HUES64 (cell line): ENCODE measurements at regions not wholly inside any gene's neighbourhood (a gene's known extent, or its start where the extent isn't known, plus 50 kb on each side); places are given as distances from the start of the nearest gene placed in this dataset.

Source experiments
- H3K27ac ChIP-seq: 2 replicates; pipeline ENCODE4 v1.7.0; 2013; ENCODE audit warnings: low read depth, low read length, inconsistent platforms
- H3K27me3 ChIP-seq: 2 replicates; pipeline ENCODE4 v1.6.1; 2013; ENCODE audit warnings: mild to moderate bottlenecking, low read length; ENCODE audit not compliant: insufficient read depth
- H3K36me3 ChIP-seq: 2 replicates; pipeline ENCODE4 v1.6.1; 2013; ENCODE audit warnings: mild to moderate bottlenecking, low read length; ENCODE audit not compliant: insufficient read depth
- H3K4me1 ChIP-seq: 2 replicates; pipeline ENCODE4 v1.6.1; 2013; ENCODE audit warnings: mild to moderate bottlenecking, low read length, moderate library complexity; ENCODE audit not compliant: insufficient read depth
- H3K4me3 ChIP-seq: 2 replicates; pipeline ENCODE4 v1.5.1; 2013; ENCODE audit warnings: mild to moderate bottlenecking, low read length, moderate library complexity
- H3K9ac ChIP-seq: 2 replicates; pipeline ENCODE4 v1.6.1; 2013; ENCODE audit warnings: mild to moderate bottlenecking, low read depth, low read length
- H3K9me3 ChIP-seq: 2 replicates; pipeline ENCODE4 v1.6.1; 2013; ENCODE audit warnings: low read depth, low read length; ENCODE audit not compliant: insufficient read depth
- WGBS: fragments of 150-250, 120-280 bp; methylation state at CpG from one replicate; pipeline ENCODE4 v1.1.7; 2013; ENCODE audit warnings: missing lambda C conversion rate; 5-methylcytosine and 5-hydroxymethylcytosine counted together

- no peaks in the 10 kb centered on the region for H3K27me3 ChIP-seq
- H3K36me3 ChIP-seq: no peaks in the 10 kb centered on the region
- no peaks in the 10 kb centered on the region for H3K9me3 ChIP-seq
- no peak overlapping the region for H3K4me3 ChIP-seq
- WGBS: 93% methylated on average over 3 of the region's 3 CpGs
- H3K9ac ChIP-seq: no peak overlapping the region
- no peaks in the 10 kb centered on the region for H3K4me1 ChIP-seq
- H3K27ac ChIP-seq: no peak overlapping the region
These were observed 182.7 kb upstream of the GADL1 start for GRCh38 chr3:31077021-31077601.

GRCh38 chr3:31077826-31078225 is 183.4 kb upstream of the GADL1 start:
- Histone ChIP-seq H3K27me3 (no peaks in the 10 kb centered on the region), H3K9ac (no peak overlapping the region), H3K4me1 (no peaks in the 10 kb centered on the region), H3K4me3 (no peak overlapping the region), H3K27ac (no peak overlapping the region), H3K36me3 (no peaks in the 10 kb centered on the region), H3K9me3 (no peaks in the 10 kb centered on the region)
- WGBS: 77% methylated on average over 1 of the region's 1 CpG

- Histone ChIP-seq H3K27ac (no peak overlapping the region), H3K9me3 (no peaks in the 10 kb centered on the region), H3K4me3 (no peak overlapping the region), H3K4me1 (peaks cover 5% of the 10 kb centered on the region), H3K36me3 (no peaks in the 10 kb centered on the region), H3K9ac (no peak overlapping the region), H3K27me3 (no peaks in the 10 kb centered on the region)
- WGBS: 93% methylated on average over 3 of the region's 4 CpGs
These were observed 185.2 kb upstream of the GADL1 start for GRCh38 chr3:31079689-31080088.

- no peaks in the 10 kb centered on the region for H3K36me3 ChIP-seq
- H3K27me3 ChIP-seq: no peaks in the 10 kb centered on the region
- no peaks in the 10 kb centered on the region for H3K9me3 ChIP-seq
- WGBS: 92% methylated on average over 2 of the region's 2 CpGs
- no peak overlapping the region for H3K27ac ChIP-seq
- no peak overlapping the region for H3K4me3 ChIP-seq
- no peak overlapping the region for H3K9ac ChIP-seq
- peaks cover 8% of the 10 kb centered on the region for H3K4me1 ChIP-seq
These were observed 186.7 kb upstream of the GADL1 start for GRCh38 chr3:31081018-31081662.

- H3K9ac ChIP-seq: no peak overlapping the region
- H3K27ac ChIP-seq: no peak overlapping the region
- H3K27me3 ChIP-seq: no peaks in the 10 kb centered on the region
- H3K4me3 ChIP-seq: no peak overlapping the region
- no peaks in the 10 kb centered on the region for H3K36me3 ChIP-seq
- peaks cover 8% of the 10 kb centered on the region for H3K4me1 ChIP-seq
- H3K9me3 ChIP-seq: no peaks in the 10 kb centered on the region
These were observed 191.7 kb upstream of the GADL1 start for GRCh38 chr3:31086148-31086547.

GRCh38 chr3:31086698-31087097 is 192.2 kb upstream of the GADL1 start:
- H3K4me3 ChIP-seq: no peak overlapping the region
- no peaks in the 10 kb centered on the region for H3K36me3 ChIP-seq
- H3K27ac ChIP-seq: no peak overlapping the region
- no peaks in the 10 kb centered on the region for H3K9me3 ChIP-seq
- H3K9ac ChIP-seq: no peak overlapping the region
- peaks cover 8% of the 10 kb centered on the region for H3K4me1 ChIP-seq
- H3K27me3 ChIP-seq: no peaks in the 10 kb centered on the region

GRCh38 chr3:31091748-31092147 is 197.3 kb upstream of the GADL1 start:
- 0 out of 2 replicates have a peak, but pooled peaks cover 5% of the 10 kb centered on the region for H3K4me1 ChIP-seq
- WGBS: 70% methylated on average over 2 of the region's 2 CpGs
- H3K4me3 ChIP-seq: no peak overlapping the region
- no peaks in the 10 kb centered on the region for H3K9me3 ChIP-seq
- H3K27me3 ChIP-seq: no peaks in the 10 kb centered on the region
- no peaks in the 10 kb centered on the region for H3K36me3 ChIP-seq
- no peak overlapping the region for H3K27ac ChIP-seq
- H3K9ac ChIP-seq: no peak overlapping the region

- Histone ChIP-seq H3K9me3 (no peaks in the 10 kb centered on the region), H3K27me3 (no peaks in the 10 kb centered on the region), H3K9ac (no peak overlapping the region), H3K4me3 (no peak overlapping the region), H3K4me1 (0 out of 2 replicates have a peak, but pooled peaks cover 5% of the 10 kb centered on the region), H3K36me3 (no peaks in the 10 kb centered on the region), H3K27ac (no peak overlapping the region)
- WGBS: 95% methylated on average over 5 of the region's 6 CpGs
These were observed 198.5 kb upstream of the GADL1 start for GRCh38 chr3:31092748-31093589.

- H3K4me1 ChIP-seq: 0 out of 2 replicates have a peak, but pooled peaks cover 5% of the 10 kb centered on the region
- no peak overlapping the region for H3K27ac ChIP-seq
- H3K36me3 ChIP-seq: no peaks in the 10 kb centered on the region
These were observed 199.1 kb upstream of the GADL1 start for GRCh38 chr3:31093606-31094005.

GRCh38 chr3:31094048-31094447 is 199.6 kb upstream of the GADL1 start:
- Histone ChIP-seq H3K36me3 (no peaks in the 10 kb centered on the region), H3K27me3 (no peaks in the 10 kb centered on the region), H3K4me1 (0 out of 2 replicates have a peak, but pooled peaks cover 5% of the 10 kb centered on the region), H3K4me3 (no peak overlapping the region), H3K27ac (no peak overlapping the region), H3K9ac (no peak overlapping the region), H3K9me3 (no peaks in the 10 kb centered on the region)
- 97% methylated on average over 4 of the region's 4 CpGs for WGBS

More at GRCh38 chr3:31093606-31094005, 199.1 kb upstream of the GADL1 start:
- no peak overlapping the region for H3K9ac ChIP-seq
- H3K27me3 ChIP-seq: no peaks in the 10 kb centered on the region
- no peak overlapping the region for H3K4me3 ChIP-seq
- WGBS: 97% methylated on average over 3 of the region's 3 CpGs
- no peaks in the 10 kb centered on the region for H3K9me3 ChIP-seq

- H3K27me3 ChIP-seq: no peaks in the 10 kb centered on the region
- no peak overlapping the region for H3K9ac ChIP-seq
- 92% methylated on average over 3 of the region's 3 CpGs for WGBS
- H3K4me1 ChIP-seq: 0 out of 2 replicates have a peak, but pooled peaks cover 5% of the 10 kb centered on the region
- H3K36me3 ChIP-seq: no peaks in the 10 kb centered on the region
- no peaks in the 10 kb centered on the region for H3K9me3 ChIP-seq
- H3K4me3 ChIP-seq: no peak overlapping the region
- H3K27ac ChIP-seq: no peak overlapping the region
These were observed 200.8 kb upstream of the GADL1 start for GRCh38 chr3:31095255-31095654.
